Ishikawa (cell line): ENCODE measurements at regions not wholly inside any gene's neighbourhood (a gene's known extent, or its start where the extent isn't known, plus 50 kb on each side); places are given as distances from the start of the nearest gene placed in this dataset.

ENCODE experiments used
- EGR1 ChIP-seq: IDR thresholded peaks from 2 replicates; pipeline ENCODE4 v1.6.1; 2012
- EP300 ChIP-seq: IDR thresholded peaks from 2 replicates; pipeline ENCODE4 v1.6.1; 2012; ENCODE audit warnings: borderline replicate concordance
- RAD21 ChIP-seq: IDR thresholded peaks from 2 replicates; pipeline ENCODE4 v1.6.1; 2012; ENCODE audit warnings: low read depth
- REST ChIP-seq: IDR thresholded peaks from 2 replicates; pipeline ENCODE4 v1.6.1; 2012; ENCODE audit warnings: low read depth, mild to moderate bottlenecking
- TF ChIP-seq, protein P1 (sequence below): IDR thresholded peaks from 2 replicates; pipeline ENCODE4 v1.6.1; 2012

DNA sequence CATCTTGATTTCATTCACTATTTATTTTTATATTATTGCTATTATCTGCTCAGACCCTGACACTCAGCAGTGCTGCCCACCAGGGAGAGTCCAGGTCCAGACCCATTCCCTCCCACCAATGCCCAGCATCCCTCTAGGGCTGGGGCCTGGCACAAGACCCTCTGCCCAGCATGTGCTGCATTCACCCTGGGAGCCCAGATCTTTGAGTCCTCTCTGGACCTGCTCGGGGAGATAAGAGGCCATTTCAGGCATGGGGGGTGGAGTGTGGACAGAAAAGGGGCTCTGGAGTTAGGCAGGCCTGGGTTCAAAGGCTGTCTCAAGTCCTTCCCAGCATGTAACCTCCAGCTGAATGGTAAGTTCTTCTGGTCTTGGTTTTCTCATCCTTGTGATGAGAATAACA is 209.6 kb downstream of the CYP26B1 start:
- TF ChIP-seq, protein P1, sequence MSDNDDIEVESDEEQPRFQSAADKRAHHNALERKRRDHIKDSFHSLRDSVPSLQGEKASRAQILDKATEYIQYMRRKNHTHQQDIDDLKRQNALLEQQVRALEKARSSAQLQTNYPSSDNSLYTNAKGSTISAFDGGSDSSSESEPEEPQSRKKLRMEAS: no peak
- TF ChIP-seq REST: no peak
- no peak for TF ChIP-seq EGR1
- TF ChIP-seq RAD21: no peak
- no peak for TF ChIP-seq EP300
